ENCODE measurements at regions not wholly inside any gene's neighbourhood (a gene's known extent, or its start where the extent isn't known, plus 50 kb on each side); places are given as distances from the start of the nearest gene placed in this dataset.

DNA sequence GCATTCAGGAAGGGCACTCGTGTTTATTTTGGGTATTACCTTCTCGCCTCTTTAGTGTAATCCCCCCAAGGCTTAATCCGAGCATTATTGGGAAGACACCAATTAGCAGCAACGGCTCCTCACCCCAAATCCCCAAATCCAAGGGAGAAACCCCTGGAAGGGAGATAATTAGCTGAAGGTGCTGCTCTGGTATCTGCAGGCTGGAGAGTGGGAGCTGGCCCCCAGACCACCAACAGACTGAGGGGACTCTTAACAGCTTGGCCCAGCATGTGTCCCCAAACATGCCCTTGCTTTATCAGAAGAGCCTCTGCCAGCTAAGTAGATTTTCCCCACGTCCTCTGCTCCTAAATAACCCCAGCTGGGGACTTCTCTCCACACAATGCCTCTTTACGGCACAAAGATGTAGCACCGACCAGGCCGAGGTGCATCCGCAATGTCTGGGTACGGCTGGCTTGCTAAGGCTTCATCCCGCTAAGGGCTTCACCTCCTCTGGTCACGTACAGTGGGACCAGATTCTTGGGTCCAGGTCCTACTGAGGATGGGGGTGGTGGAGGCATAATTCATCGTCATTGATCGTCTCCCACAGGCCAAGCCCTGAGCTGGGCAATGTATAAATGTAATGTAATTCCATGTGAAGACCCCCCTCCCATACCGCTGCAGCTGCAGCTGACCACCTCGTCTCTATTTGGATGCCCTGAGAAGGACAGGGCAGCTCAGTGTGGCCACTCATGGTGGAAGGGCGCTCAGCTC lies 123.7 kb upstream of the GSC start:
- intact Hi-C loops (cut with micrococcal nuclease): no loop called here
- ChIA-PET CTCF (interaction anchor here (0.6 kb wide), 1 partner anchor 713 kb away, joined by 4 read pairs; no protein-coding TSS in a partner anchor), POLR2A (no interaction called here)
- H3K9me3 Mint-ChIP-seq (ENCODE audit: unreplicated experiment): no peaks in the 10 kb centered on the region
- H3K27ac Mint-ChIP-seq (ENCODE audit: low read depth, unreplicated experiment): no peak overlapping the region
- H3K4me3 Mint-ChIP-seq (ENCODE audit: unreplicated experiment): no peak overlapping the region
- H3K4me1 Mint-ChIP-seq (ENCODE audit: insufficient read depth, unreplicated experiment): no peaks in the 10 kb centered on the region
- H3K36me3 Mint-ChIP-seq (ENCODE audit: insufficient read depth, unreplicated experiment): no peaks in the 10 kb centered on the region
- no TSS peak for BruUV-seq (replicated peaks)
- DNase-seq (ENCODE audit: unreplicated experiment): no peak
- H3K27me3 Mint-ChIP-seq (ENCODE audit: insufficient read depth, unreplicated experiment): peaks cover 29% of the 10 kb centered on the region
- TF ChIP-seq, protein P1, sequence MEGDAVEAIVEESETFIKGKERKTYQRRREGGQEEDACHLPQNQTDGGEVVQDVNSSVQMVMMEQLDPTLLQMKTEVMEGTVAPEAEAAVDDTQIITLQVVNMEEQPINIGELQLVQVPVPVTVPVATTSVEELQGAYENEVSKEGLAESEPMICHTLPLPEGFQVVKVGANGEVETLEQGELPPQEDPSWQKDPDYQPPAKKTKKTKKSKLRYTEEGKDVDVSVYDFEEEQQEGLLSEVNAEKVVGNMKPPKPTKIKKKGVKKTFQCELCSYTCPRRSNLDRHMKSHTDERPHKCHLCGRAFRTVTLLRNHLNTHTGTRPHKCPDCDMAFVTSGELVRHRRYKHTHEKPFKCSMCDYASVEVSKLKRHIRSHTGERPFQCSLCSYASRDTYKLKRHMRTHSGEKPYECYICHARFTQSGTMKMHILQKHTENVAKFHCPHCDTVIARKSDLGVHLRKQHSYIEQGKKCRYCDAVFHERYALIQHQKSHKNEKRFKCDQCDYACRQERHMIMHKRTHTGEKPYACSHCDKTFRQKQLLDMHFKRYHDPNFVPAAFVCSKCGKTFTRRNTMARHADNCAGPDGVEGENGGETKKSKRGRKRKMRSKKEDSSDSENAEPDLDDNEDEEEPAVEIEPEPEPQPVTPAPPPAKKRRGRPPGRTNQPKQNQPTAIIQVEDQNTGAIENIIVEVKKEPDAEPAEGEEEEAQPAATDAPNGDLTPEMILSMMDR (IDR thresholded peaks at IDR 0.05; ENCODE audit: unreplicated experiment): no peak

DNA sequence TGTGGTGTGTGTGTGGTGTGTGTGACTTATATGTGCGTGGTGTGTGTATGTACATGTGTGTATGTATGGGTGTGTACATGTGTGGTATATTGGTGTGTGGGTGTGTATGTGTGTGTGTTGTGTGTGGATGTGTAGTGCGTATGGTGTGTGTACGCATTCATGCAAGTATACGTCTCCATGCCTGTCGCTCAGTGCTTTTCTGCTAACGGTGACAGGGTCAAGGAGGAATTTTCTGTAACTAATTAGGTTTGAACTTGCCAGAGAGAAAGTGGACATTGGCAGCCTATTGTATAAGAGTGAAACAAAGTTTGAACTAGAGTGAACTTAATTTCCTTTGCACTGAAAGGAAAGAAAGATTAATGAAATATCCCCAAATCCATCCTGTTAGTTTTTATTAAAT lies 120.9 kb upstream of the GSC start:
- TF ChIP-seq, protein P1 (IDR thresholded peaks at IDR 0.05; ENCODE audit: unreplicated experiment): no peak
- H3K4me1 Mint-ChIP-seq (ENCODE audit: insufficient read depth, unreplicated experiment): no peaks in the 10 kb centered on the region
- H3K36me3 Mint-ChIP-seq (ENCODE audit: insufficient read depth, unreplicated experiment): no peaks in the 10 kb centered on the region
- H3K27ac Mint-ChIP-seq (ENCODE audit: low read depth, unreplicated experiment): no peak overlapping the region
- CTCF ChIA-PET: no interaction called here
- intact Hi-C loops (cut with micrococcal nuclease): no loop called here
- H3K4me3 Mint-ChIP-seq (ENCODE audit: unreplicated experiment): no peak overlapping the region
- no TSS peak for BruUV-seq (replicated peaks)
- DNase-seq (ENCODE audit: unreplicated experiment): no peak
- peaks cover 3% of the 10 kb centered on the region for H3K27me3 Mint-ChIP-seq (ENCODE audit: insufficient read depth, unreplicated experiment)
- no peaks in the 10 kb centered on the region for H3K9me3 Mint-ChIP-seq (ENCODE audit: unreplicated experiment)
- POLR2A ChIA-PET: no interaction called here

DNA sequence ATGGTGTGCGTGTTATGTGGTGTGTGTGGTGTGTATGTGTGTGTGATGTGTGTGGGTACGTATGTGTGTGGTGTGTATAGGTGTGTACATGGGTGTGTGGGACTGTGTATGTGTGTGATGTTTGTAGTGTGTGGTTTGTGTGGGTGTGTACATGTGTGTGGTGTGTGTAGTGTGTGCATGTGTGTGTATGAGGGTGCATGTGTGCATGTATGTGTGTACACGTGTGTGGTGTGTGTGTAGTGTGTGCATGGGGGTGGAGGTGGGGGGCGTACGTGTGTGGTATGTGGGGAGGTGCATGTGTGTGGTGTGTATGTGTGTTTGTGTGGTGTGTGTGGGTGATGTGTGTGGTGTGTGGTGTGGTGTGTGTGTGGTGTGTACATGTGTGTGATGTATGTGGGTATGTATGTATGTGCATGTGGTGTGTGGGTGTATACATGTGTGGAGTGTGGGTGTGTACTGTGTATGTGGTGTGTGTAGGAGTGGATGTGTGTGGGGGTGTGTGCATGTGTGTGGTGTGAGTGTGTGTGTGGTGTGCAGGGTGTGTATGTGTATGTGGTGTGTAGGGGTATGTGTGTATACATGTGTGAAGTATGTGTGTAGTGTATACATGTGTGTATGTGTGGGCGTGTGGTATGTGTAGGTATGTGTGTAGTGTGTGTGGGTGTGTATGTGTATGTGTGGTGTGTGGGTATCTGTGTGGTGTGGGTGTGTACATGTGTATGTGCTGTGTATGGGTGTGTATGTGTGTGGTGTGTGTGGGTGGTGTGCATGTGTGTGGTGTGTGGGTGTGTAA lies 119.8 kb upstream of the GSC start:
- ChIA-PET CTCF (no interaction called here), POLR2A (no interaction called here)
- Mint-ChIP-seq H3K9me3 (ENCODE audit: unreplicated experiment) (no peaks in the 10 kb centered on the region), H3K4me1 (ENCODE audit: insufficient read depth, unreplicated experiment) (no peaks in the 10 kb centered on the region), H3K4me3 (ENCODE audit: unreplicated experiment) (no peak overlapping the region), H3K27ac (ENCODE audit: low read depth, unreplicated experiment) (no peak overlapping the region), H3K36me3 (ENCODE audit: insufficient read depth, unreplicated experiment) (no peaks in the 10 kb centered on the region), H3K27me3 (ENCODE audit: insufficient read depth, unreplicated experiment) (peaks cover 11% of the 10 kb centered on the region)
- intact Hi-C loops (cut with micrococcal nuclease): no loop called here
- DNase-seq (ENCODE audit: unreplicated experiment): no peak
- BruUV-seq (replicated peaks): no TSS peak
- TF ChIP-seq, protein P1 (IDR thresholded peaks at IDR 0.05; ENCODE audit: unreplicated experiment): no peak

DNA sequence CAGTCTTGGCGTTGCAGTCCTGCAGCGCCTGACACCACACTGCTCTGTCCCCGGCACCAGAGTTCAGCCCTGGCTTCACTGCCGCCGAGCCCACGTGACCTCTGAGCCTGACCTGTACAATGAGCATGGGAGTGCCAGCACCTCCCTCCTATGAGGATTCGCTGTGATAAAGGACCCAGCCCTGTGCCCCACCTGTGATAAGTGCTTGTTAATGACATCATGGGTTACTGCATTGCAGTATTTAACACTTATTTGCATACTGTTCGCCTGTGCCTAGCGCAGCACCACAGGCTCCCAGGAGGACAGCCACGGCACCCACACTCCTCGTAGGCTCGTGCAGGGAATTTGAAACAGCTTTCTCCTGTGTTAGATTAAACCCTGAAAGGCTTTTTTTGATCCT lies 118.2 kb upstream of the GSC start:
- H3K4me1 Mint-ChIP-seq (ENCODE audit: insufficient read depth, unreplicated experiment): no peaks in the 10 kb centered on the region
- no peak overlapping the region for H3K4me3 Mint-ChIP-seq (ENCODE audit: unreplicated experiment)
- no peaks in the 10 kb centered on the region for H3K9me3 Mint-ChIP-seq (ENCODE audit: unreplicated experiment)
- peaks cover 11% of the 10 kb centered on the region for H3K27me3 Mint-ChIP-seq (ENCODE audit: insufficient read depth, unreplicated experiment)
- POLR2A ChIA-PET: no interaction called here
- CTCF ChIA-PET: no interaction called here
- DNase-seq (ENCODE audit: unreplicated experiment): no peak
- H3K27ac Mint-ChIP-seq (ENCODE audit: low read depth, unreplicated experiment): no peak overlapping the region
- no TSS peak for BruUV-seq (replicated peaks)
- TF ChIP-seq, protein P1 (IDR thresholded peaks at IDR 0.05; ENCODE audit: unreplicated experiment): no peak
- H3K36me3 Mint-ChIP-seq (ENCODE audit: insufficient read depth, unreplicated experiment): no peaks in the 10 kb centered on the region
- intact Hi-C loops (cut with micrococcal nuclease): no loop called here
